ENCODE measurements at regions not wholly inside any gene's neighbourhood (a gene's known extent, or its start where the extent isn't known, plus 50 kb on each side); places are given as distances from the start of the nearest gene placed in this dataset.
A peak's percentile ranks its signal among the peaks of the same experiment; 100 is the strongest.

DNA sequence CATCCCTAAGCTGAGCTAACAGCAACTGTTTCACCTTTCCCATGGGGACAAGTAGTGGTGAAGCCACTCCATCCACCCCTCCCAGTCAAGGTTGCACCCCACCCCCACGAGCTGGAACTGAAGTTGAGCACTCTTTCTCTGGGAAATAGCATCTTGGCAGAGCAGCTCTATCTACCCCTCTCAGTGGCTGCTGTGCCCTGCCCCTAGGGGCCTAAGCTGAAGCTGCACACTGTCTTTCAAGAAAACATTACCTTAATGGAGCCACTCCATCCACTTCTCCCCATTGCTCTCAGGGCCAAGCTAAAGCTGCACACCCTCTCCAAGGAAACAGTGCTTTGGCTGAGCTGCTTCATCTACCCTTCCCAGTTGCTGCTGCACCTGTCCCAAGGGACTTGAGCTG is 170.6 kb upstream of the CCDC196 start:
- Mint-ChIP-seq H3K4me3 (no peak overlapping the region), H3K36me3 (ENCODE audit: low read depth) (no peaks in the 10 kb centered on the region; the same call in 2 of the 3 replicates), H3K27me3 (ENCODE audit: insufficient read depth, low read depth, poor library complexity) (peaks cover 11% of the 10 kb centered on the region), H3K4me1 (peaks cover 3% of the 10 kb centered on the region; the same call in 2 of the 3 replicates), H3K27ac (no peak overlapping the region), H3K9me3 (peaks cover 16% of the 10 kb centered on the region)
- H3K36me3 ChIP-seq (ENCODE audit: insufficient read depth): no peaks in the 10 kb centered on the region; the same call in 1 of the 2 replicates
- H3K4me3 ChIP-seq: no peak overlapping the region
- no peak overlapping the region for H3K4me2 ChIP-seq
- DNase-seq (ENCODE audit: low spot score): peak; percentile 49
- H3K4me1 ChIP-seq (ENCODE audit: insufficient read depth): no peaks in the 10 kb centered on the region
- no peak overlapping the region for H3K27ac ChIP-seq (ENCODE audit: low read depth)
- no peaks in the 10 kb centered on the region for H3K79me2 ChIP-seq (replicated peaks; ENCODE audit: insufficient read depth)
- no peaks in the 10 kb centered on the region for H3F3A ChIP-seq (replicated peaks; ENCODE audit: low read depth)
- TF ChIP-seq, protein P1, sequence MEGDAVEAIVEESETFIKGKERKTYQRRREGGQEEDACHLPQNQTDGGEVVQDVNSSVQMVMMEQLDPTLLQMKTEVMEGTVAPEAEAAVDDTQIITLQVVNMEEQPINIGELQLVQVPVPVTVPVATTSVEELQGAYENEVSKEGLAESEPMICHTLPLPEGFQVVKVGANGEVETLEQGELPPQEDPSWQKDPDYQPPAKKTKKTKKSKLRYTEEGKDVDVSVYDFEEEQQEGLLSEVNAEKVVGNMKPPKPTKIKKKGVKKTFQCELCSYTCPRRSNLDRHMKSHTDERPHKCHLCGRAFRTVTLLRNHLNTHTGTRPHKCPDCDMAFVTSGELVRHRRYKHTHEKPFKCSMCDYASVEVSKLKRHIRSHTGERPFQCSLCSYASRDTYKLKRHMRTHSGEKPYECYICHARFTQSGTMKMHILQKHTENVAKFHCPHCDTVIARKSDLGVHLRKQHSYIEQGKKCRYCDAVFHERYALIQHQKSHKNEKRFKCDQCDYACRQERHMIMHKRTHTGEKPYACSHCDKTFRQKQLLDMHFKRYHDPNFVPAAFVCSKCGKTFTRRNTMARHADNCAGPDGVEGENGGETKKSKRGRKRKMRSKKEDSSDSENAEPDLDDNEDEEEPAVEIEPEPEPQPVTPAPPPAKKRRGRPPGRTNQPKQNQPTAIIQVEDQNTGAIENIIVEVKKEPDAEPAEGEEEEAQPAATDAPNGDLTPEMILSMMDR (conservative IDR thresholded peaks at IDR 0.05; ENCODE audit: low read depth in 2 of 2): peak; percentile 37 to 43
- TF ChIP-seq EZH2 (IDR thresholded peaks at IDR 0.05; ENCODE audit: low read depth, unreplicated experiment): no peak
- no peak for TF ChIP-seq NANOG (IDR thresholded peaks at IDR 0.05; ENCODE audit: borderline replicate concordance)
- TF ChIP-seq, protein P2, sequence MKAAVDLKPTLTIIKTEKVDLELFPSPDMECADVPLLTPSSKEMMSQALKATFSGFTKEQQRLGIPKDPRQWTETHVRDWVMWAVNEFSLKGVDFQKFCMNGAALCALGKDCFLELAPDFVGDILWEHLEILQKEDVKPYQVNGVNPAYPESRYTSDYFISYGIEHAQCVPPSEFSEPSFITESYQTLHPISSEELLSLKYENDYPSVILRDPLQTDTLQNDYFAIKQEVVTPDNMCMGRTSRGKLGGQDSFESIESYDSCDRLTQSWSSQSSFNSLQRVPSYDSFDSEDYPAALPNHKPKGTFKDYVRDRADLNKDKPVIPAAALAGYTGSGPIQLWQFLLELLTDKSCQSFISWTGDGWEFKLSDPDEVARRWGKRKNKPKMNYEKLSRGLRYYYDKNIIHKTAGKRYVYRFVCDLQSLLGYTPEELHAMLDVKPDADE (IDR thresholded peaks at IDR 0.05): no peak
- H3K27me3 ChIP-seq (ENCODE audit: insufficient read depth): no peaks in the 10 kb centered on the region
- no peak overlapping the region for H2AFZ ChIP-seq
- H4K20me1 ChIP-seq (replicated peaks; ENCODE audit: insufficient read depth): no peaks in the 10 kb centered on the region
- peak; percentile 97 for ATAC-seq
- H3K9me2 ChIP-seq (ENCODE audit: insufficient read depth): peaks cover 11% of the 10 kb centered on the region

DNA sequence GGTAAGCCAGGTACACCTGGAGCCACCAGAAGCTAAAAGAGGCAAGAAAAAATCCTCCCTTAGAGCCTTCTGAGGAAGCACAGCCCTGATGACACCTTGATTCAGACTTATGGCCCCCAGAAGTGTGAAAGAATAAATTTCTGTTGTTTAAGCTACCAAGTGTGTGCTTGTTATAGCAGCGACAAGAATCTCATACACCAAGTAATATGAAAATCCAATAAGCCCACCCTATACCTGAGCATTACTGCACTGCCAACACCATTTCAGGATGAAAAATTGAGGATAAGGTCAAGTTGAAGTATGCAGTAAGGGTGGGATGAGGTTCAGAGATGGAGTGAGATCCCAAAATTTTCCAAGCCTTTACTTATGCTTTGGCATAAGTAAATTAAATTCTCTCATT is 163.6 kb upstream of the CCDC196 start:
- Histone ChIP-seq H3K4me1 (ENCODE audit: insufficient read depth) (no peaks in the 10 kb centered on the region), H2AFZ (no peak overlapping the region), H3F3A (replicated peaks; ENCODE audit: low read depth) (no peaks in the 10 kb centered on the region), H3K27ac (ENCODE audit: low read depth) (no peak overlapping the region), H3K27me3 (ENCODE audit: insufficient read depth) (no peaks in the 10 kb centered on the region), H3K4me2 (no peak overlapping the region), H3K79me2 (replicated peaks; ENCODE audit: insufficient read depth) (no peaks in the 10 kb centered on the region), H4K20me1 (replicated peaks; ENCODE audit: insufficient read depth) (no peaks in the 10 kb centered on the region), H3K9me2 (ENCODE audit: insufficient read depth) (peaks cover 4% of the 10 kb centered on the region; the same call in 1 of the 2 replicates), H3K4me3 (no peak overlapping the region), H3K36me3 (ENCODE audit: insufficient read depth) (no peaks in the 10 kb centered on the region; the same call in 1 of the 2 replicates)
- TF ChIP-seq STAT1 (IDR thresholded peaks at IDR 0.05; ENCODE audit: unreplicated experiment) (no peak), JUNB (IDR thresholded peaks at IDR 0.05; ENCODE audit: unreplicated experiment) (no peak), EZH2 (IDR thresholded peaks at IDR 0.05; ENCODE audit: low read depth, unreplicated experiment) (no peak)
- Mint-ChIP-seq H3K9me3 (peaks cover 20% of the 10 kb centered on the region), H3K36me3 (ENCODE audit: low read depth) (no peaks in the 10 kb centered on the region), H3K27ac (no peak overlapping the region), H3K4me1 (no peaks in the 10 kb centered on the region), H3K4me3 (no peak overlapping the region), H3K27me3 (ENCODE audit: insufficient read depth, low read depth, poor library complexity) (peaks cover 4% of the 10 kb centered on the region)
- DNase-seq (ENCODE audit: low spot score): no peak
- no peak for ATAC-seq

DNA sequence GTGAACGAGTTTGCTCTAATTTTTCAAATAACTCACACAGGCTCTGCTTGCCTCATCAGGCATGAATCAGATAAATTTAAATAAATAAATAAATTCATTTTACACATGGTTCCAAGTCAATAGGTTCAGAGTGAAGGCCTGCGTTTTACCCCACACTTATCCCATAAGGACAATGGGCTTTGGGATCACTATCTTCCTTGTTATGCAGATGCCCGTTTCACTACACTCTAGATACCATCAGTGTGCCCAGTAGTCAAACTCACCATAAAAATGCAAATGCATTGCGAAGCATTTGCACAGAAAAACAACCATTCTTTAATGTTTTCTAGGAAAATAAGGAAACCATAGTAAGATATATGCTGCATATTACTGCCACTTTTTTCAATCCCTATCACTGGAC is 155.9 kb upstream of the CCDC196 start:
- ATAC-seq (peak; percentile 69), DNase-seq (ENCODE audit: low spot score) (peak; percentile 12)
- H4K20me1 ChIP-seq (replicated peaks; ENCODE audit: insufficient read depth): no peaks in the 10 kb centered on the region
- no peaks in the 10 kb centered on the region for H3K36me3 ChIP-seq (ENCODE audit: insufficient read depth)
- H3K9me2 ChIP-seq (ENCODE audit: insufficient read depth): peaks cover 7% of the 10 kb centered on the region; the same call in 1 of the 2 replicates
- H3K27me3 ChIP-seq (ENCODE audit: insufficient read depth): no peaks in the 10 kb centered on the region
- no peaks in the 10 kb centered on the region for H3K27me3 Mint-ChIP-seq (ENCODE audit: insufficient read depth, low read depth, poor library complexity)
- H3K36me3 Mint-ChIP-seq (ENCODE audit: low read depth): no peaks in the 10 kb centered on the region
- H2AFZ ChIP-seq: no peak overlapping the region
- H3K4me2 ChIP-seq: no peak overlapping the region
- H3K4me3 Mint-ChIP-seq: no peak overlapping the region
- peaks cover 7% of the 10 kb centered on the region for H3K4me1 Mint-ChIP-seq
- no peak overlapping the region for H3K27ac Mint-ChIP-seq
- H3K9me3 Mint-ChIP-seq: no peaks in the 10 kb centered on the region
- H3F3A ChIP-seq (replicated peaks; ENCODE audit: low read depth): no peaks in the 10 kb centered on the region
- no peak overlapping the region for H3K4me3 ChIP-seq
- H3K4me1 ChIP-seq (ENCODE audit: insufficient read depth): peaks cover 9% of the 10 kb centered on the region
- H3K79me2 ChIP-seq (replicated peaks; ENCODE audit: insufficient read depth): no peaks in the 10 kb centered on the region
- no peak overlapping the region for H3K27ac ChIP-seq (ENCODE audit: low read depth)
- TF ChIP-seq EZH2 (IDR thresholded peaks at IDR 0.05; ENCODE audit: low read depth, unreplicated experiment) (no peak), JUNB (IDR thresholded peaks at IDR 0.05; ENCODE audit: unreplicated experiment) (no peak), POLR2AphosphoS5 (IDR thresholded peaks at IDR 0.05; ENCODE audit: low read depth) (no peak), CREB1 (CRISPR knock-in tag; IDR thresholded peaks at IDR 0.05; ENCODE audit: low read depth) (no peak)
- TF ChIP-seq, protein P3, sequence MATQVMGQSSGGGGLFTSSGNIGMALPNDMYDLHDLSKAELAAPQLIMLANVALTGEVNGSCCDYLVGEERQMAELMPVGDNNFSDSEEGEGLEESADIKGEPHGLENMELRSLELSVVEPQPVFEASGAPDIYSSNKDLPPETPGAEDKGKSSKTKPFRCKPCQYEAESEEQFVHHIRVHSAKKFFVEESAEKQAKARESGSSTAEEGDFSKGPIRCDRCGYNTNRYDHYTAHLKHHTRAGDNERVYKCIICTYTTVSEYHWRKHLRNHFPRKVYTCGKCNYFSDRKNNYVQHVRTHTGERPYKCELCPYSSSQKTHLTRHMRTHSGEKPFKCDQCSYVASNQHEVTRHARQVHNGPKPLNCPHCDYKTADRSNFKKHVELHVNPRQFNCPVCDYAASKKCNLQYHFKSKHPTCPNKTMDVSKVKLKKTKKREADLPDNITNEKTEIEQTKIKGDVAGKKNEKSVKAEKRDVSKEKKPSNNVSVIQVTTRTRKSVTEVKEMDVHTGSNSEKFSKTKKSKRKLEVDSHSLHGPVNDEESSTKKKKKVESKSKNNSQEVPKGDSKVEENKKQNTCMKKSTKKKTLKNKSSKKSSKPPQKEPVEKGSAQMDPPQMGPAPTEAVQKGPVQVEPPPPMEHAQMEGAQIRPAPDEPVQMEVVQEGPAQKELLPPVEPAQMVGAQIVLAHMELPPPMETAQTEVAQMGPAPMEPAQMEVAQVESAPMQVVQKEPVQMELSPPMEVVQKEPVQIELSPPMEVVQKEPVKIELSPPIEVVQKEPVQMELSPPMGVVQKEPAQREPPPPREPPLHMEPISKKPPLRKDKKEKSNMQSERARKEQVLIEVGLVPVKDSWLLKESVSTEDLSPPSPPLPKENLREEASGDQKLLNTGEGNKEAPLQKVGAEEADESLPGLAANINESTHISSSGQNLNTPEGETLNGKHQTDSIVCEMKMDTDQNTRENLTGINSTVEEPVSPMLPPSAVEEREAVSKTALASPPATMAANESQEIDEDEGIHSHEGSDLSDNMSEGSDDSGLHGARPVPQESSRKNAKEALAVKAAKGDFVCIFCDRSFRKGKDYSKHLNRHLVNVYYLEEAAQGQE (IDR thresholded peaks at IDR 0.05; ENCODE audit: unreplicated experiment): no peak
- TF ChIP-seq, protein P1 (conservative IDR thresholded peaks at IDR 0.05; ENCODE audit: low read depth in 2 of 2): no peak
- TF ChIP-seq, protein P2 (IDR thresholded peaks at IDR 0.05): no peak
